Activated gamma-delta T cell treated with Interleukin-2 at 50 U/mL for 16 hours (primary cell): ENCODE measurements at regions not wholly inside any gene's neighbourhood (a gene's known extent, or its start where the extent isn't known, plus 50 kb on each side); places are given as distances from the start of the nearest gene placed in this dataset.
"Not testable (repeated sequence)": the region's sequence is repeated elsewhere in the genome, so short reads cannot be mapped to it uniquely, and the experiment has no call there.

ENCODE experiments used
- DNase-seq: peaks from one replicate; pipeline ENCODE4 v3.0.0-alpha.2; 2020

GRCh38 chr20:1845163-1845523, 50.1 kb upstream of the SIRPA start:
- no peak for DNase-seq

DNA sequence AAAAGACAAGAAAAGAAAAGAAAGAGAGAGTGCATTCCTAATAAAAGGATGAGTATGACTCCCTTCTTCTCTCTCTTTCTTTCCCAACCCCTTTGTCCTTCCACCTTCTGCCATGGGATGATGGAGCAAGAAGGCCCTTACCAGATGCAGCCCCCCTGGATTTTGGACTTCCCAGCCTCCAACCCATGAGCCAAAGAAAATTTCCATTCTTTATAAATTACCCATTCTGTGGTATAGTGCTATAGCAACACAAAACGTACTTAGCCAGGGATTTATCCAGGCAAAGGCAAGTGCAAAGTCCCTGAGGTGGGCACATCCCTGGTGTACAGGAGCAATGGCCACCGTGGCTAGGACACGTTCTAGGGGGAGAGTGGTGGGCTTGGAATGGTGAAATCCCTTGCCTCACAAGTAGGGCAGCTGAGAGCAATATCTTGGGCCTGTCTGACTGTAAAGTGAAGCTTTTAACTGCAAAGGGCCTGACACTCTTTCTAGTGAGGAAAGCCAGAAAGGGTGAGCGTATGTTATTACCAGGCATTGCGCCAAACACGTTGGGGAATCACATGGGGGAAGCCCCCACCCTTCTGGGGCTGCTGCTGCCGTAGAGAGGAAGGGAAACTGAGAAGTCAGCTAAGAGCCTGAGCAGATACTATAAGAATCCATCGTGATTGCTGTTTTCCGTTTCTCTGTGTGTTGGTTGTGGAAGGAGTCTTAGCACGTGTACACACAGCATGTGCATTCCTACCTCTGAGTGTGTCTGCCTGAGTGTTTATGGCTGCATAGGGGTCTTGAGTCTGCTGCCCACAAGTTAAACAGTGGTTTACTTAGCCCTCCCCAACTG, 50.7 kb upstream of the SIRPA start:
- DNase-seq: no peak

- DNase-seq: no peak
Measured at GRCh38 chr20:1842281-1842680, 52.9 kb upstream of the SIRPA start.

GRCh38 chr20:1841554-1842140, 53.6 kb upstream of the SIRPA start:
- DNase-seq: no peak

GRCh38 chr20:1840817-1841553, 54.2 kb upstream of the SIRPA start:
- no peak for DNase-seq

DNA sequence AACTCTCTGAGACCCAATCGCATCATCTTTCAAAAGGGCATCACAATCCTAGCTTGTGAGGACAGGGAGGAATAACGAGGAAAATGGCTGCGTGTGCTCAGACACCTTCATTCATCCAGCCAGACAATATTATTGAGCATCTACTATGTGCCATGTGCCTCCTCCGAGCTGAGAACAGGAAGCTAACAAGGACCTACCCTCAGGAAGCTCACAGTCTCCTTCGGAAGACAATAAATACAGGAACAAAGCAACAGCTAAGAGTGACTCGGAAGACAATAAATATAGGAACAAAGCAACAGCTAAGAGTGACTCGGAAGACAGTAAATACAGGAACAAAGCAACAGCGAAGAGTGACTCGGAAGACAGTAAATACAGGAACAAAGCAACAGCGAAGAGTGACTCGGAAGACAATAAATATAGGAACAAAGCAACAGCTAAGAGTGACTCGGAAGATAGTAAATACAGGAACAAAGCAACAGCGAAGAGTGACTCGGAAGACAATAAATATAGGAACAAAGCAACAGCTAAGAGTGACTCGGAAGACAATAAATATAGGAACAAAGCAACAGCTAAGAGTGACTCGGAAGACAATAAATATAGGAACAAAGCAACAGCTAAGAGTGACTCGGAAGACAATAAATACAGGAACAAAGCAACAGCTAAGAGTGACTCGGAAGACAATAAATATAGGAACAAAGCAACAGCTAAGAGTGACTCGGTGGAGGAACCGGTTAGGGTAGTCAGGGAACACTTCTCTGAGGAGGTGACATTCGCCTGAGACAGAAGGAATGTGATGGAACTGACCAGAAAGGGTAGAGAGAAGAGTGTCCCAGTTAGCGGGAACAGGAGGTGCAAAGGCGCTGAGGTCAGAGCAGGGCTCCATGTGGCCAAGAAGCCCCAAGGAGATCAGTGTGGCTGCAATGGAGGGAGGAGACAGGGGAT, 55.6 kb upstream of the SIRPA start:
- not testable (repeated sequence) for DNase-seq

DNA sequence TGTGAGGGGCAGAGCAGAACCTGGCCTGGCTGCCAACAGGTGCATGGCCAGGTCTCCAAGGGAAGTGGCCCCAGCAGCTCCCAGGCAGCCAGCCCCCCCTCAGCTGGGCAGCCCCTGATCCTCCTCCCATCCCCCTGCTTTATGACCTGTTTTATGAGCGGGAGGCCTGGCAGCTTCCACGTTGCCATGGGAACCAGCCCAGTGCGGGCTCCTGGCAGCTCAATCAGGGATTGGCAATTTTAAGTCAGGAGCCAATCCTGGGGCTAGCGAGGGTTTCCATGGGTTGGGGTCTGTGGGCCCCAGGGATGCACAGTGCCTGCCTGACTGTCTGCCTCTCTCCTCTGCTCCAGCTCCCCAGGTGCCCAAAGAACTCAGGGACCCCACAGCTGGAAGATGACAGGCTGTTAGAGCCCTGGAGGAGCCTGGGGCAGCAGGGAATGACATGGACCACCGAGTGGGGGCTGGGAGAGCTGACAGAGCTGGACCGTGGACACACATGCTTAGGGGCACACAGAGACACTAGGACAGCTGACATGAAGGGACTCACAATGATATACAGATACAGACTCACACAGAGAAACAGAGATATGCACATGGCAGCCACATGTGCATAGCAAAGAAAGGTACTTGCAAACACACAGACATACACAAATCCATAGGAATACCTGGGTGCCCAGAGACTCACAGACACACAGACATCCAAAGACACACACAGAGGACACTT, 56.5 kb upstream of the SIRPA start:
- no peak for DNase-seq

- no peak for DNase-seq
Measured at GRCh38 chr20:1835186-1836035, 59.8 kb upstream of the SIRPA start.

- no peak for DNase-seq
Measured at GRCh38 chr20:1833728-1834726, 61.2 kb upstream of the SIRPA start.

DNA sequence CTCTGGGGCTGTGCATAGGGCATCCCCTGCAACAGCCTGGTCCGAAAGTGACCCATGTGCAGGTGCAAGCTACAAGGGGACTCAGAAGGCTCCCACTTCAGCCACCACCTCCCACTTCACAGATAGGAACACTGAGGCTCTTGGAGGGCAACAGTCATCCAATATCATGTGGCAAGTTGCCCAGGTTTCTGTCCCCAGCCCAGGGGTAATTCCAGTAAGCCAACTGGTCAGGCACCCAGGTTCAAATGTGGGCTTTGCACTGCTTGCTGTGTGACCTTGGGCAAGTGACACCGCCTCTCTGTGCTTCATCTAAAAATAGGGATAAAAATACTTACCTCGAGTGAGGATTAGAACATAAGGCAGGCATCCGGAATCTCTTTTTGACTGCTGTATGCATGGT, 62.0 kb upstream of the SIRPA start:
- DNase-seq: no peak

DNA sequence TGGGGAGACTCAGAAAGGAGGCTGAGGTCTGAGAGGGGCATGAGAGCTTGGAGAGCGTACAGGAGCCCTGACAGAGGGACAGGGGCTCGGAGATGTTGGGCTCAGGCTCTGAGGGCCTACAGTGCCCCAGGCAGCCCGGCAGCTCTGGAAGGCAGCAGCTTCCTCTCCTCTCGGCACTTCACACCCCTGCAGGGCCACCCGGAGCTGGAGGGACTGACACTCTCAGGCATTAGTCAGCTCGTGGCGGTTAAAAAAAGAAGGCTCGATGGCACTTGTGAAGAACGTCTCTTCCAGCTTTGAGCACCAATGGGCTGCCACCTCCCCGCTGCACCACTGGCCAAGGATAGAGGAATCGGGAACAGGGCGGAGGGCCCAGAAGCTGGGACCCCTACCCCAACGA, 62.6 kb upstream of the SIRPA start:
- DNase-seq: no peak

DNA sequence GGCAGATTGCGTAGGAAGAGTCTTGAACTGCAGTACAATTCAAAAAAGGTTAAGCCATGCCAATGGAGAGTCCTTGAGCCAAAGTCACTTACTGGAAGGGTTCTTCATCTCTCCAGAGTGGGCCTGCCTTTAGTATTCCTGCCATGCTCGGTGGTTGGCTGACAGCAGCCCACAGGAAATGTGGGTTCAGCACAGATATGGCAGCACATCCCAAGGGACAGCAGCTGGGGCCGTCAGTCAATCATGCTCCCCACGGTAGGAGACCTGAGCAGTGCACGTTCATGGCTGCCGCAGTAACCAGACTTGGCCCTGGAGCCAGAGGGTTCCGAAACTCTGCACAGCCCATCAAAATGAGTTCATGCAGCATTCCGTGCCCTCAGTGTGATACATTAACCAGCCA, 63.6 kb upstream of the SIRPA start:
- no peak for DNase-seq

- DNase-seq: no peak
Measured at GRCh38 chr20:1831096-1831495, 64.1 kb upstream of the SIRPA start.

DNA sequence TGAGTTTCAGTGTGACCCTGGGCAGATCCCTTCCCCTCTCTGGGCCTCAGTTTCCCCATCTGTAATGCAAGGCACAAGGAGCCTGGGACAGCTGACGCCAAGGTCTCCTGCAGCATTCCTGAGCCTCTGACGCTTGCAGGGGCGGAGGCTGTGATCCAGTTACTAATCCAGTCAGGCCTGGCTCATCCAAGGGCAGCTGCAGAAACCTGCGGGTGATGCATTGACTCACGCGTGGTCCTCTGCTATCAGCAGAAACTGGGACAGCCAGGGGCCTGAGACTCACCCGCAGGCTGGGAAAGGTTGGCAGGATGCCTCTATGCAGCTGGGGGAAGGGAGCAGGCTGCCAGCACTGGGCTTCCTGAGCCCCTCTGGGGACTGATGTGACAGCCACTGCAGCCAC, 65.0 kb upstream of the SIRPA start:
- DNase-seq: no peak

DNA sequence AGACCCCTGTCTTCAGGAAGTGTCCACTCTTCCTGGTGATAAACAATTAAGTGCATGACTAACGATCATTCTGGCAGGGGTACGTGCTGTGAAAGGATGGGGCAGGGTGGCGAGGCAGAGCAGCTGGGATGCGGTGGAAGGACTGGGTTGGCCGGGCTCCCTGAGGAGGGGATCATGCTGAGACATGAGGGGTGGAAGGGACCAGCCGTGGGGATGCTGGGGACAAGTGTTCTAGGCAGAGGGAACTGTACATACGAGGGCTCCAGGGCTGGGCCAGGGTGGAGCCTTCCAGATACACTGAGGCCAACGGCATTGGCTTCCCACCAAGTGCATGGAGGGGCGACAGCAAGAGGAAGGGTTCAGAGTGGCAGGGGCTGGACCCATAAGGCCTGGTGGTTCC, 65.7 kb upstream of the SIRPA start:
- no peak for DNase-seq

DNA sequence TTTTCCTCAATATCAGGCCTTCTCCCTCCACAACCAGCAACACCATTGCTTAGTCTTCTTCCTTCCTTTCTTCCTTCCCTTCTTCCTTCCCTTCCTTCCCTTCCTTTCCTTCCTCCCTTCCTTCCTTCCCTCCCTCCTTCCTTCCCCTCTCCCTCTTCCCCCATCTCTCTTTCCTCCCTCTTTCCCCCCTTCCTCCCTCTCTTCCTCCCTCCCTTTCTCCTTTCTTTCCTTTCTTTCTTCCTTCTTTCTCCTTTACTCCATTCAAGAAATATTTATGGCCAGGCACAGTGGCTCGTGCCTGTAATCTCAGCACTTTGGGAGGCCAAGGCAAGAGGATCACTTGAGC, 66.4 kb upstream of the SIRPA start:
- no peak for DNase-seq

- DNase-seq: no peak
Measured at GRCh38 chr20:1827974-1828785, 67.0 kb upstream of the SIRPA start.

- DNase-seq: no peak
Measured at GRCh38 chr20:1827510-1827973, 67.7 kb upstream of the SIRPA start.

GRCh38 chr20:1825938-1826445, 69.2 kb upstream of the SIRPA start:
- no peak for DNase-seq
